Prostate gland (tissue), 2 donors: ENCODE measurements at regions not wholly inside any gene's neighbourhood (a gene's known extent, or its start where the extent isn't known, plus 50 kb on each side); places are given as distances from the start of the nearest gene placed in this dataset.

ENCODE experiments used
- CTCF ChIP-seq, 4 experiments: fragments of 200-600 bp in 2 of 4; fragments of 450-650 bp in 2 of 4; sonication (generic) in 2 of 4; IDR thresholded peaks; 1 replicate in 3 of 4; 2 replicates in 1 of 4; pipeline ENCODE4 v1.5.1; 2016 to 2019; ENCODE audit warnings: antibody characterized with exemption in 4 of 4, mild to moderate bottlenecking in 2 of 4, moderate library complexity in 2 of 4
- POLR2AphosphoS5 ChIP-seq: sonication (generic); formaldehyde crosslinking; IDR thresholded peaks from one replicate; pipeline ENCODE4 v1.6.1; 2017; ENCODE audit warnings: antibody characterized with exemption

GRCh38 chr5:114612406-114612805, 250.5 kb downstream of the KCNN2 start:
- no peak for TF ChIP-seq CTCF (IDR thresholded peaks at IDR 0.05)
- TF ChIP-seq POLR2AphosphoS5, result no peak
